ENCODE measurements at regions not wholly inside any gene's neighbourhood (a gene's known extent, or its start where the extent isn't known, plus 50 kb on each side); places are given as distances from the start of the nearest gene placed in this dataset.

DNA sequence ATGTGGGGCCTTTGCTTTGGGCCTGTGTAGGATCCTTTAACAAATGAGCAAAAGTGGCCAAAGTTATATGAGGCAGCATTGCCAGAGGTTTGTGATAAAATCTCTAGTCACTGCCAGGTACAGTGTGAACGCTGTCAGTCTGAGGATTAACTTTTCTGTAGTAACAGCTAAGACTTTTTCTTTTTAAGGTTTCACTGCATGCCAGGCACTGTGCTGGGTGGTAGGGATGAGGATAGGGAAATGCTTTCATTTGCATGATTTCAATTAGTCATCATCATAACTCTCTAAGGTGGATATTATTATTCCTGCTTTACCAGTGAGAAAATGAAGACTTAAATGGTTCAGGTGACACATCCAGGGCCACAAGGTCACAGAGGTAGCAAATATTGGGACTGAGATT is 79.7 kb upstream of the BMPER start:
- peaks cover 2% of the 10 kb centered on the region for H3K9me3 ChIP-seq (replicated peaks; ENCODE audit: low read length)
- H3K36me3 ChIP-seq (ENCODE audit: insufficient read depth, low read length) = no peaks in the 10 kb centered on the region
- peaks cover 10% of the 10 kb centered on the region for H3K4me1 ChIP-seq (ENCODE audit: control insufficient read depth, insufficient read depth, low read length)
- H3K27me3 ChIP-seq (ENCODE audit: control insufficient read depth, insufficient read depth, low read length) = no peaks in the 10 kb centered on the region
- no peak overlapping the region for H3K4me3 ChIP-seq (ENCODE audit: low read length)
- H3K9ac ChIP-seq (ENCODE audit: low read depth, low read length) = no peak overlapping the region
- H3K4me2 ChIP-seq (ENCODE audit: low read length) = no peak overlapping the region

DNA sequence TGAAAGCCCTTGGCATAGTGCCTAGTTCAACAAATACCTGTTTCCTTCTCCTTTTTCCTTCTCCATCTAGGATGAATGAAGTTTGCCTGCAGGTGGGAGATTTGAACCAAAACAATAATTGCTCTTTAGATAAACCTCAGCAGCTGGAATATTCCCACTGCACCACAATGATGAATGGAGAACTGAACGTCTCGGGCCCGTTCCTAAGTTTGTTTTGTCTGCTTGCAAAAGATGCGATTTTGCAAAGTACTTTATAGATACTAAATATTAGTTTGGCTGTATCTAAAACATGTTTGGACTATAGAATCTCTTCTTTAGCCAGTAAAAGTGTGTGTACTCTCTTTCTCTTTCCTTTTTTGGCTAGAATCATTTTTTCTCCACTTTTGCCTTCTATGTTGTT is 75.8 kb upstream of the BMPER start:
- H3K4me2 ChIP-seq (ENCODE audit: low read length) = no peak overlapping the region

GRCh38 chr7:33831389-33832141 is 73.8 kb upstream of the BMPER start:
- Histone ChIP-seq H3K4me2 (ENCODE audit: low read length) (peak overlapping the region; percentile 51), H3K4me1 (ENCODE audit: control insufficient read depth, insufficient read depth, low read length) (peaks cover 18% of the 10 kb centered on the region), H3K9me3 (replicated peaks; ENCODE audit: low read length) (no peaks in the 10 kb centered on the region), H3K36me3 (ENCODE audit: insufficient read depth, low read length) (no peaks in the 10 kb centered on the region), H3K27me3 (ENCODE audit: control insufficient read depth, insufficient read depth, low read length) (no peaks in the 10 kb centered on the region), H3K4me3 (ENCODE audit: low read length) (peak overlapping the region; percentile 3), H3K9ac (ENCODE audit: low read depth, low read length) (no peak overlapping the region)

More for the DNA sequence above, 75.8 kb upstream of the BMPER start:
- H3K4me3 ChIP-seq (ENCODE audit: low read length) = no peak overlapping the region
- H3K9me3 ChIP-seq (replicated peaks; ENCODE audit: low read length) = no peaks in the 10 kb centered on the region
- peaks cover 24% of the 10 kb centered on the region for H3K4me1 ChIP-seq (ENCODE audit: control insufficient read depth, insufficient read depth, low read length)
- no peaks in the 10 kb centered on the region for H3K27me3 ChIP-seq (ENCODE audit: control insufficient read depth, insufficient read depth, low read length)
- H3K36me3 ChIP-seq (ENCODE audit: insufficient read depth, low read length) = no peaks in the 10 kb centered on the region
- no peak overlapping the region for H3K9ac ChIP-seq (ENCODE audit: low read depth, low read length)

DNA sequence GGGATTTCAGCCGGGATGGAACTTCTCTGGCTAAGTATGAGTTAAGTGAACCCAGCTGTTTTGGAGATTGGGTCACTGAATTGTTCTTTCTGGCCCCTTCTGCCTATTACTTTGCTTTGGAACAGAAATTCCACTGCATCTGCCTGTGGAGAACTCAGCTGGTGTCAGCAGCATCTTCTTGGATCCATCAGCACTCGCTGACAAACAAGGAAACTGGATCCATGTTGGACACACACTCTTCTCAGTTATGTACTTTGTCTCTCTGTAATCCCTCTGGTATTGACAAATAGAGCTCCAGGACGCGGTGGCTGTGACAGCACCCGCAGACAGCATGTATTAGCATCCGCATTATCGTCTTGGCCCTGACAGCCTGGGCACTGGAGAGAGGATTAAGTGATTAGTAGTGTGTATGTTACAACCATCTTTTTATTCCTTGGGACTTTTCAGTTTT is 73.0 kb upstream of the BMPER start:
- Histone ChIP-seq H3K9me3 (replicated peaks; ENCODE audit: low read length) (no peaks in the 10 kb centered on the region), H3K4me3 (ENCODE audit: low read length) (peak overlapping the region; percentile 3), H3K4me2 (ENCODE audit: low read length) (peak overlapping the region; percentile 51), H3K9ac (ENCODE audit: low read depth, low read length) (no peak overlapping the region), H3K27me3 (ENCODE audit: control insufficient read depth, insufficient read depth, low read length) (no peaks in the 10 kb centered on the region), H3K36me3 (ENCODE audit: insufficient read depth, low read length) (no peaks in the 10 kb centered on the region), H3K4me1 (ENCODE audit: control insufficient read depth, insufficient read depth, low read length) (peaks cover 18% of the 10 kb centered on the region)

- H3K9me3 ChIP-seq (replicated peaks; ENCODE audit: low read length) = no peaks in the 10 kb centered on the region
- H3K4me3 ChIP-seq (ENCODE audit: low read length) = no peak overlapping the region
- peaks cover 13% of the 10 kb centered on the region for H3K4me1 ChIP-seq (ENCODE audit: control insufficient read depth, insufficient read depth, low read length)
- H3K9ac ChIP-seq (ENCODE audit: low read depth, low read length) = no peak overlapping the region
- H3K4me2 ChIP-seq (ENCODE audit: low read length) = no peak overlapping the region
- H3K27me3 ChIP-seq (ENCODE audit: control insufficient read depth, insufficient read depth, low read length) = no peaks in the 10 kb centered on the region
- no peaks in the 10 kb centered on the region for H3K36me3 ChIP-seq (ENCODE audit: insufficient read depth, low read length)
Observed at GRCh38 chr7:33836797-33837355, 68.5 kb upstream of the BMPER start.

DNA sequence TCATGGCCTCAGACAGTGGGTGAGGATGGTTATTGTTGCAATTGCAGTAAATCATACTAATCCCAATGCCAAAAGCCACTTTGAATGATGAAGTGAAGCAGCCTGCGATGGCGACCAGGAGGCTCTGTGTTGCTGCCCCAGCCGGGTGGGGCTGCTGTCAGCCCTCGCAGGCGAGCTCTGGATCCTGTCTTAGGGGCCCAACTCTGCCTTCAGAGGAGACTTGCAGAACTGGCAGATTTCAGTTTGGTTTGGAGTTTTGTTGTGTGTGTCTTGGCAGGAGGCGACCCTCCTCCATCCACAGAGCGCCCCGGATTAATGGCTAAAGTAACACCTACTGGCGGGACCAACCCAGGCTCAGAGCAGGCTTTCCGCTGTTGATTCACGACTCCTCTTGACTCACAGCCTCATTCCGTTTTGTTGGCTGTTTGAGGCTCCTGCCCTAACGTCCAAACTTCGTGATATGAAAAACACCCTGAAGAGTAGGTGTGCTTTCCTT is 67.9 kb upstream of the BMPER start:
- Histone ChIP-seq H3K9ac (ENCODE audit: low read depth, low read length) (no peak overlapping the region), H3K27me3 (ENCODE audit: control insufficient read depth, insufficient read depth, low read length) (no peaks in the 10 kb centered on the region), H3K36me3 (ENCODE audit: insufficient read depth, low read length) (no peaks in the 10 kb centered on the region), H3K4me3 (ENCODE audit: low read length) (no peak overlapping the region), H3K9me3 (replicated peaks; ENCODE audit: low read length) (no peaks in the 10 kb centered on the region), H3K4me1 (ENCODE audit: control insufficient read depth, insufficient read depth, low read length) (peaks cover 7% of the 10 kb centered on the region), H3K4me2 (ENCODE audit: low read length) (no peak overlapping the region)

- H3K4me3 ChIP-seq (ENCODE audit: low read length) = no peak overlapping the region
- no peak overlapping the region for H3K4me2 ChIP-seq (ENCODE audit: low read length)
- no peaks in the 10 kb centered on the region for H3K36me3 ChIP-seq (ENCODE audit: insufficient read depth, low read length)
- no peaks in the 10 kb centered on the region for H3K9me3 ChIP-seq (replicated peaks; ENCODE audit: low read length)
- H3K27me3 ChIP-seq (ENCODE audit: control insufficient read depth, insufficient read depth, low read length) = no peaks in the 10 kb centered on the region
- H3K4me1 ChIP-seq (ENCODE audit: control insufficient read depth, insufficient read depth, low read length) = peaks cover 9% of the 10 kb centered on the region
- H3K9ac ChIP-seq (ENCODE audit: low read depth, low read length) = no peak overlapping the region
Observed at GRCh38 chr7:33841031-33841430, 64.3 kb upstream of the BMPER start.

DNA sequence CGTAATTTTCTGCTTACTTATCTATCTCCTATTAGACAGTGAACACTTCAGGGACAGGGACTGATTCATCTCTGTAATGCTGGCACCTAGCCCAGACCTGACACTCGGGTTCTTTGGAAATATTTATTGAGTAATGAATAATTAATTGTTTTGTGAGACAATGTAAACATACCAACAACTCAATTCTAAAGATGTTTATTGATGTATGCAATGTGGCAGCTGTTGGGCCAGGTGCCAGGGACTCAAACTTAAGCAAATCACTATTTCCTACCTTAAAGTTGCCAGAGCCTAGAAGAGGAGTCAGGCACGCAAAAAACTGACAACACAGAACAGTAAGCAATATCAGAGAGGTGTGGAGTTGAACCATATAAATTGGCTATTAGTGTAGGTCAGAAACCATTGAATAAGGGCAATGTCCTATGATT is 63.6 kb upstream of the BMPER start:
- H3K4me2 ChIP-seq (ENCODE audit: low read length) = no peak overlapping the region
- H3K27me3 ChIP-seq (ENCODE audit: control insufficient read depth, insufficient read depth, low read length) = no peaks in the 10 kb centered on the region
- no peaks in the 10 kb centered on the region for H3K36me3 ChIP-seq (ENCODE audit: insufficient read depth, low read length)
- H3K9ac ChIP-seq (ENCODE audit: low read depth, low read length) = no peak overlapping the region
- no peaks in the 10 kb centered on the region for H3K9me3 ChIP-seq (replicated peaks; ENCODE audit: low read length)
- H3K4me3 ChIP-seq (ENCODE audit: low read length) = no peak overlapping the region
- peaks cover 15% of the 10 kb centered on the region for H3K4me1 ChIP-seq (ENCODE audit: control insufficient read depth, insufficient read depth, low read length)

- Histone ChIP-seq H3K9ac (ENCODE audit: low read depth, low read length) (no peak overlapping the region), H3K4me3 (ENCODE audit: low read length) (no peak overlapping the region), H3K27me3 (ENCODE audit: control insufficient read depth, insufficient read depth, low read length) (no peaks in the 10 kb centered on the region), H3K4me1 (ENCODE audit: control insufficient read depth, insufficient read depth, low read length) (peaks cover 15% of the 10 kb centered on the region), H3K9me3 (replicated peaks; ENCODE audit: low read length) (no peaks in the 10 kb centered on the region), H3K36me3 (ENCODE audit: insufficient read depth, low read length) (no peaks in the 10 kb centered on the region), H3K4me2 (ENCODE audit: low read length) (no peak overlapping the region)
Observed at GRCh38 chr7:33842150-33842549, 63.2 kb upstream of the BMPER start.

DNA sequence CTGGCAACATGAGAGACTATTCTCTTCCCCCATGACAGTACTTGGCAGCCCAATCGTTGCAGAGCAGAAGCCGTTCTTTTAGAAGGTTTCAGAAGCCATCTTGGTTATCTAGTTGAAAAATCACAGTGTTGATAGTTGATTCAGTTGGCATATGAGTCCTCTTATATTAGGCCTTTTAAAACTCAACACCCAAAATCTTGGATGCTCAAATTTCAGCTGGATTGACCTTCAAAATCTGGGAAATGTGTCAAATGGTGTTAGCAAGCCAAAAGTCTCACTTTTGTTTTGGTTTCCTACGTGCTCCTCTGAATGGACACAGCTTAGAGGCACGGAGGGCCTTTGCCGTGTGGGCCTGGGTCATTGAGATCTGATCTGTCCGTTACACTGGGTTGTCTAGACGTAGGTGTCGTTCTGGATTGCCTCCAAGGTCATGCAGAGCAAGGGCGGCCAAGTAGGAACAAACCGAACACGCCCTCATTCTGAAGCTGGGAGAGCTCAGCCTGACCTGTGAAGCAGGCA is 59.3 kb upstream of the BMPER start:
- Histone ChIP-seq H3K4me1 (ENCODE audit: control insufficient read depth, insufficient read depth, low read length) (peaks cover 24% of the 10 kb centered on the region), H3K27me3 (ENCODE audit: control insufficient read depth, insufficient read depth, low read length) (no peaks in the 10 kb centered on the region), H3K36me3 (ENCODE audit: insufficient read depth, low read length) (no peaks in the 10 kb centered on the region), H3K4me2 (ENCODE audit: low read length) (peak overlapping the region; percentile 58), H3K9ac (ENCODE audit: low read depth, low read length) (no peak overlapping the region), H3K4me3 (ENCODE audit: low read length) (no peak overlapping the region), H3K9me3 (replicated peaks; ENCODE audit: low read length) (no peaks in the 10 kb centered on the region)

- Histone ChIP-seq H3K4me1 (ENCODE audit: control insufficient read depth, insufficient read depth, low read length) (peaks cover 33% of the 10 kb centered on the region), H3K4me2 (ENCODE audit: low read length) (no peak overlapping the region), H3K27me3 (ENCODE audit: control insufficient read depth, insufficient read depth, low read length) (no peaks in the 10 kb centered on the region), H3K36me3 (ENCODE audit: insufficient read depth, low read length) (no peaks in the 10 kb centered on the region), H3K4me3 (ENCODE audit: low read length) (no peak overlapping the region), H3K9me3 (replicated peaks; ENCODE audit: low read length) (no peaks in the 10 kb centered on the region), H3K9ac (ENCODE audit: low read depth, low read length) (no peak overlapping the region)
Observed at GRCh38 chr7:33849004-33849403, 56.3 kb upstream of the BMPER start.

Measured in skeletal muscle satellite cell (primary cell).